HG03558 (cell line): ENCODE measurements at regions not wholly inside any gene's neighbourhood (a gene's known extent, or its start where the extent isn't known, plus 50 kb on each side); places are given as distances from the start of the nearest gene placed in this dataset.

Experiments
- ATAC-seq: cut with Tn5 transposase; IDR thresholded peaks from one replicate; pipeline ENCODE4 v1.9.1; 2021; ENCODE audit warnings: moderate number of reproducible peaks; ENCODE audit not compliant: unreplicated experiment; ENCODE audit errors: extremely low read depth

GRCh38 chr12:42786400-42787148, 197.0 kb upstream of the PRICKLE1 start:
- ATAC-seq, result no peak

DNA sequence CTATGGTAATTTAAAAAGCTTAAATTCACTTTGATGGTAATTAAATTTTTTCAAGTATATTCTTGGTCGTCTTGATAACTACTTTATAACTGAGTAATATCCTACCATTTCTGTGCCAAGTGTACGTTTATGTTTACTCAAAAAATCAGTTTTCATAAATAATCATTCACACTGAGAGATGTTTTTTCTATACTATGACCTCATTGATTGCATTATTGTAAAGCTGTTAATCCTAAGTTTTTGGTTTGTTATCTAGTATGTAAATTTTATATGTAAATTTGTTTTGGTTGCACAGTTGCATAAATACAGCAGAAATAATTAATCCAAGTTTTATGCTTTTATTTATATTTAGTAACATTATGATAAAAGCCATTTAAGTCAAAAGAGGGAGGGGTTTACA, 196.4 kb upstream of the PRICKLE1 start:
- no peak for ATAC-seq

GRCh38 chr12:42780671-42781070, 191.1 kb upstream of the PRICKLE1 start:
- no peak for ATAC-seq

DNA sequence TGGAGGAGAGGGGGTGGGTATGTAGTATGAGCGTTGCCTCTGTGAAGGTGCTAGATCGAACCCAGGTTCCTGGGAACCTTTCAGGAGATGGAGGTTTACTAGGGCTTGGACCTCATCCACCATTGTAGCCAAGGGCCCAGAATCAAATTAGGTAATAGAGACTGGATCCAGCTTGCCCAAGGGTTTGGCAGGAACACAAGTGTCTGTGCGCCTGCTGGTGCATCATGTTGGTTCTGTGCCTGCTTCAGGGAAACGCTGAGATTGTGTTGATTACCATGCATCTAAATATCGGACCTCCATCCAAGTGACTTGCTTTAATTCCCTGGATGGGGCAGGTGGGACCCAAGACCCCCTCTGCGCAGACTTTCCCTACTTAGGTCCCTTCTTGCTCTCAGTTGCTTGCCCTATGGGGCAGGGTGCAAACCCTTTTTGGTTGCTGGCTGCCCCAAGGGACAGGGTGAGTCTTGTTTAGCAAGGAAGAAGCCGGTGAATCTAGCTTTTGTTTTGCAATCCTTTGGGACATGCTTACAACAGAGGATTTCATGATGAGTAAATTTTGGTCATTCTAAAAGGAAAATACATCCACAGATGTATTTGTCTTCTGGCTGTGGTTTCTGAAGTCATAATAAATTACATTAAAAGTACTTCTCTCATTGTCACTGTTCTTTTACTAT, 189.8 kb upstream of the PRICKLE1 start:
- ATAC-seq, result no peak

GRCh38 chr12:42776396-42776795, 186.8 kb upstream of the PRICKLE1 start:
- ATAC-seq, result no peak

GRCh38 chr12:42774238-42774637, 184.7 kb upstream of the PRICKLE1 start:
- ATAC-seq, result no peak

DNA sequence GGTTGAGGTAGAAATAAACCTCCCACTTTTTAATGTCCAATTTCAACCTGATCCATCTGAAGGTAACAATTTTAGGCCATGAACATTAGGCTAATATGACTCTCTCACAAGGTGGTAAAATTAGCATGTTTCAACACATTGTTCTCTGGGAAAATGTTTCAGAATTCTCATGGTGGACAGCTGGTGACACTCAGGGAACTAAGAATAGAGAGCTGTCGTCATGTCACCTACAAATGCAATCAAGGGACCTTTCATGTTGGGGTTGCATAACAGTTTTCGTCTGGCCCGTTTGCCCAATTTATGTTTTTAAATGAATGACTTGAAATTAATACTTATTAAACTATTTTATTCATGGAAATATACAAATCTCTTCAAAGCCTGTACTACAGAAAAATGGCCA, 180.7 kb upstream of the PRICKLE1 start:
- ATAC-seq, result no peak

DNA sequence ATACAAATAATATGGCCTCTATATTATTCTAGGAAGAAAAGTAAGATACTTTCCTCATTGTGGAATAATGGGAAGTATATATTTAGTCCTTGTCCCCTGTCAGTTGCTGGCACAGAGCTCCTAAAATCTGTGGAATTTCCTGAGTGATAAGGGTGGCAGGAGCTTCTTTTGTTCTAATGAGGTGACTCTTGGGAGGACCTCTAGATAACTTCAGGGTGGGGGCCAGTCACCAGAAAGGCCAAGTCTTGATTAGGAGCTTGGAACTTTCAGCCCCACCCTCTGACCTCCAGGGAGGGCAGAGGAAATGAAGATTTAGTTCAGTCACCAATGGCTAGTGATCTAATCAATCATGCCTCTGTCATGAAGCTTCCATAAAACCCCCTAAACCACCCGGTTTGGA, 179.9 kb upstream of the PRICKLE1 start:
- no peak for ATAC-seq

- ATAC-seq, result no peak
These were observed 178.5 kb upstream of the PRICKLE1 start for GRCh38 chr12:42767998-42768397.

DNA sequence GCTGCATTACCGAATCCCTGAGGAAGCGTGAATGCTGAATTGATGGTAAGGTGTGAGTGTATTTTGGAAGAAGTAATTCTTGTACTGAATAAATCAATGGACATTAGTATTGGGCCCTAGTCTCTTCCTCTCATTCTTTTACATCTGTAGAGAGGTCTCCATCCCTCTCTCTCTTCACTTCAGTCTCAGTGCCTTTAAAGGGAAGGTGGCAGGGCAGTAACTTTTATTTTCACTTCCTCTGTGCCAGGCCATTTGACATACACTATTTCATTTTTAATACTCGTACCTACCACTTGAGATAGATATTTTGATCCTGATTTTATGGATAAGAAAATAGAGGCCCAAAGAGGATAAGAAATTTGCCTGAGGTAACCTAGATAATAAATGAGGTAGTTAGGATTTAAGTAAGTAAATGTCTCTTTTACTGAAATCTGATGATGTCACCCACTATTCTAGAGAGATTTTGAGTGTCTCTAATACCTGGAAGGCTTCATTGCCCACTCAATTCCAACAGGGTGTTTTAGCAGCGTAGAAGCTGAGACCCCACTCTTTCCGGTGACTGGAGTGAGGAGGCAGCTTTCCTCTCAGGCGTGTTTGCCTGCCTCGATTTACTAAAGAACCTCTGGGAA, 177.9 kb upstream of the PRICKLE1 start:
- ATAC-seq, result no peak

DNA sequence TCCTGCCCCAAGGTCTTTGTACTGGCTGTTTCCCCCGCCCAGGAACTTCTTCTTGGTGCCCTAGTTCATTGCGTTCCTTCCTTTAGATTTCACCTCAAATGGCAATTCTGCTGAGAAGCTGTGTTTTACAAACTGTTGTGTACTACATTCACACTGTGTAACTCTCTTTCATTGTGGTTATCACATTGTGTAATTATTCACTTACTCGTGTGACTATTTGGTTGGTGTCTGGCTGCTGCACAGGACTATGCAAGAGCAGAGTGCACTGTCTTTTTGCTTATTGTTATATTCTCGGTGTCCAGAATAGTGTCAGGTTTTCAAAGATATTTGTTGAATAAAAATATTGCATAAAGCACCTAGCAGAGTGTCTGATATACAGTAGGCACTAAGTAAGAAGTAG, 177.2 kb upstream of the PRICKLE1 start:
- no peak for ATAC-seq

DNA sequence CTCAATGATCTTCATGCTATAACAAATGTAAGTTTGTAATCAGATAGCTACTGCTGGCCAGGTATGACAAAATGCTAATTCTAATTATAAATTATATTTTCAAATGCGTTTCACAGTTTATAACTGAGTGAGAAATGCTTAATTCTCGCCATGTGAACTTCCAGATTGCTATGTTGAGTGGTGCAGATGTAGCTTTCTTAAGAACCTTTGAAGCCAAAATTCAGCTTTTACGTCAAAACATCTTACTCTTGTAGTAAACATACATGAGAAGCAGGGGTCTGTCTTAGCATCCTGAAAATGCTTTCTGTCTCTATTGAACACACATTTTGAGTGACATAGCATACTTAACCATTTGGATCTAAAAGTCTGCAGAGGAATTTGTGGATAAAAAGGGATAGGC, 176.5 kb upstream of the PRICKLE1 start:
- ATAC-seq, result no peak

DNA sequence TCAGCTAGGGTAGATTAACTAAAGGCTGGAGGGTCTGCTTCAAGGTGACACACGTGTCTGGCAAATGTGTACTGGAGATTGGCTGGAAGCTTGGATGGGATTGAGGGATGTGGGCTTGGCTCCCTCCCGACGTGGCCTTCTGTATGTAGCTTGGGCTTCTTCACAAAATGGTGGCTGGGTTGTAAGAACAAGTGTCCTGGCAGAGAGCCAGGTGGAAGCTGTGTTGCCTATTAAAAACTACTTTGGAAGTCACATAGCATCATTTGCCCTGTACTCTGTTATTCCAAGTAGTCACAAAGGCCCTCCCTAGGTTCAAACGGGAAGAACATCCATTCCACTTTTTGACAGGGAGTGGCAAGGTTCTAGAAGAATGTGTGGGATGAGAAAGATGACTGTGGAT, 174.1 kb upstream of the PRICKLE1 start:
- no peak for ATAC-seq

- ATAC-seq, result no peak
These were observed 172.9 kb upstream of the PRICKLE1 start for GRCh38 chr12:42762395-42762925.

- ATAC-seq, result no peak
These were observed 172.2 kb upstream of the PRICKLE1 start for GRCh38 chr12:42761601-42762350.

DNA sequence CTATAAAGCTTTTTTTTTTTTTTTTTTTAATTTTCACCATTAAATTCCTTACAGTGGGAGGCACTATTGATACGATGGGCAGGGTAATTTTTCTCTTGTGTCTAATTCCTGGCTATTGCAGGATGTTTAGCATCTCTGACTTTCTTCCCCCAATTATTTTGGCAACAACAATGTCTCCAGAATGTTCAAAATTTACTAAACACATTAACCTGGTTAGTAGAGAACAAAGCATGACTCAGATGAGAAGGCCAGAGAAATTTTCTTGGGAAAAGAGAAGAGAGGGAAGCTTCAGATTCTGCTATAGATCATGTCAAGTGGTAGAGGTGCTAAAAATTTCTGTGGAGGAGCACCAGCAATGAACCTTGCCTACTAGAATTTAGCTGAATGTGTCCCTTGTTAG, 171.5 kb upstream of the PRICKLE1 start:
- no peak for ATAC-seq

DNA sequence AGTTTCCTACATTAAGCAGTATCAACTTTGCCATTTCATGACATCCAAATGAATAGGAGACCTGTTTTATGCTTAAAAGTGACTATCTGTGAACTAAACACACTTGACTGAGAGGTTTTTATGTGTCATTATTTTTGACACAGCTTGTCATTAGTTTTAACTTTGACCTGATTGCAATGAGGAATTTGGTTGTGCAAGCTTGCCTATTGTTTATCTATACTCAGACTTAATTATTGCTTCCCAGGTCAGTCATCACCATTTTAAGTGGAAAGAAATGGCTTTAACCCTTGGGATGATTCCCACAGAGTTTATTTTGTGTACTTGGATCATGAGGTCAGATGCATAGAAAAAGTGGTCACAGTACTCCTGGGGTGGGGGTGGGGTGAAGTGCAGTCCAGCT, 171.0 kb upstream of the PRICKLE1 start:
- ATAC-seq, result no peak

DNA sequence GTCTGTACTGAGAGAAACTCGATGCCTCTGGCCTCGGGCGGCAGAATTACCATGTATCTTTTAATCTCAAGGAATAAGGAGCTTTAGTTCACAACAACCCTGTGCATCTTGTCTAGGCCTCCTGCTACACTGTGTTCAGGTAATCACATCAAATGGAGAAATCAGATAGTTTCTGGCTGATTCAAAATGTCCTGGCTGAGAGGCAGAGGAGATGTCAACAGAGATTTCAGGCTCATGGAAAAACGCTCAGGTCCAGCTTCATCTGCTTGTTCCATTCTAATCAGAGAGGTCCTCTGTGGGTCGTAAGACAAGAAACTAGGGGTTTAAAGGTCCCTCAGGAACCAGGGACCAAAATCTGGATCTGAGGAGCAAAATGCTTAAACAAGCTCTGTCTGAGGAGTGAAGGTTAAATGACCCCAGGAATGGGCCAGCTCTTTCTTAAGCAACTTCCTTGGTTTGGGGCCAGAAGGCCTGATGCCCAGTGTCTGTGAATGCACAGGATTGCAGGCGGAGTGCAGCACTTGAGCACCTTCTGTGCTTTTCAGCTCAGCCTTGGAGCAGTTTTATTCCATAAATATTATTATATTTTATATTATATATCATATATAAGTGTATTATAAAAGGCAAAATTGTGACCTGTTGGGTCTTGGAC, 170.2 kb upstream of the PRICKLE1 start:
- no peak for ATAC-seq

- ATAC-seq, result no peak
These were observed 169.3 kb upstream of the PRICKLE1 start for GRCh38 chr12:42758806-42759205.

- ATAC-seq, result no peak
These were observed 168.1 kb upstream of the PRICKLE1 start for GRCh38 chr12:42757624-42758119.
